Fibroblast of upper back skin (primary cell): ENCODE measurements at regions not wholly inside any gene's neighbourhood (a gene's known extent, or its start where the extent isn't known, plus 50 kb on each side); places are given as distances from the start of the nearest gene placed in this dataset.

Experiments used
- DNase-seq: peaks from one replicate; pipeline ENCODE4 v3.0.0-alpha.2; 2013

- no peak for DNase-seq
Measured at GRCh38 chr1:86228546-86228945, 72.0 kb upstream of the COL24A1 start.

DNA sequence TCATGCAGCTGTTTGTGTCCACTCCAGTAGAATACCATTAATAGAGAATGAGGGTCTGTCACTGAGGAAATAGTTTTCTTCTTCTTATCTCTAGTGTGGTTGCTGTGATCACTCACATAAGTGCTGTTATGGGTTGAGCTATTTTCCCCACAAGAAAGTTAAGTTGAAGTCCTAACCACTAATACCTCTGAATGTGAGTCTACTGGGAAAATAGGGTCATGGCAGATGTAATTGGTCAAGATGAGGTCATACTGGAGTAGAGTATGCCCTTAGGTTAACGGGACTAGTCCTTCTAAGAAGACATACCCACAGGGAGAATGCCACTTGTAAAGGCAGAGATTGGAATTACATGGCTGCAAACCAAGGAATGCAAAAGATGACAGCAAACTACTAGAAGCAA lies 70.5 kb upstream of the COL24A1 start:
- peak; percentile 44 for DNase-seq

- no peak for DNase-seq
Measured at GRCh38 chr1:86226204-86226603, 69.6 kb upstream of the COL24A1 start.

GRCh38 chr1:86224651-86225310 lies 68.2 kb upstream of the COL24A1 start:
- DNase-seq, result no peak

- no peak for DNase-seq
Measured at GRCh38 chr1:86218859-86219258, 62.3 kb upstream of the COL24A1 start.

DNA sequence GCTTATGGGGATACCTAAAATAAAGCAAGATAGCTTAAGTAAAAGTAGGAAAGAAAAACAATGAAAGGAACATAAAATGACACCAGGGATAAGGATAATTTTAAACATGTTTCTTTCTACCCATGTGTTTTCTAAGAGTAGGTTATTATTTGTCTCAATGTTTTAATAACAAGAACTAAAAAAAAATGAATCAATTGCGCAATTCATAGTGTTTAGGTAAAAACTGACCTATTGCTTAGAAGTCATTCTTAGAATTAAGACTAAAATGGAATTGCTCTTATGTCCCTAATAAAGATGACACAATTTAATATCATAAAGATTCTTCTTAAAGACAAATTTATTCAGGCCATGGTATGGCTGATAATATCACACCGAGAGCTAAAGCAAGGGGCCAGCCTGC lies 58.0 kb upstream of the COL24A1 start:
- no peak for DNase-seq

DNA sequence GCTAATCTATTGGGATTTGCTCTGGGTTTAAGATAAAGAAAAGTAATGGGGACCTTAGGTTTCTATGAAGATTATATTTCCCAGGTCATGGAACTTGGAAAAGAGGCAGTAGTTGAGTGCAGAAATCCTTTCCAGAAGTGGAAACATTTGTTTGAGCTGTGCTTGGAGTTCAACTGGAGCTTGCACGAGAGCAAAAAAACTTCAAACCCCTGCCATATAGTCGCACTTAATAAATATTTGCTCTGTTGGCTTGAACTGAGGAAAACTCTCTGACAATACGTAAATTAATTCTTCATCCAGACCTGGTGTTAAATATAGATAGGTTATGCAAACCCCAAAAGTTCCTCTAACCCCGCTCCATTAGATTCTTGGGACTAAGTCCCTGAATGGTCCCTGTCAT lies 52.8 kb upstream of the COL24A1 start:
- no peak for DNase-seq

- DNase-seq, result peak; percentile 97
Measured at GRCh38 chr1:86207323-86207722, 50.8 kb upstream of the COL24A1 start.
